Peyer's patch (tissue), 4 donors: ENCODE measurements at regions not wholly inside any gene's neighbourhood (a gene's known extent, or its start where the extent isn't known, plus 50 kb on each side); places are given as distances from the start of the nearest gene placed in this dataset.

Experiments
- CTCF ChIP-seq, 6 experiments: fragments of 450-650 bp in 4 of 6; fragments of 200-600 bp in 2 of 6; sonication (generic) in 1 of 6; IDR thresholded peaks; one replicate each; pipeline ENCODE4 v1.5.1; 2017 to 2019; ENCODE audit warnings: antibody characterized with exemption in 6 of 6, mild to moderate bottlenecking in 3 of 6, moderate library complexity in 1 of 6
- POLR2A ChIP-seq, 2 donors: fragments of 450-650 bp; IDR thresholded peaks; one replicate each; pipeline ENCODE4 v1.5.1; 2017; ENCODE audit warnings: antibody characterized with exemption in 2 of 2, mild to moderate bottlenecking in 2 of 2, moderate library complexity in 2 of 2

- TF ChIP-seq CTCF (IDR thresholded peaks at IDR 0.05) (no peak), POLR2A (IDR thresholded peaks at IDR 0.05) (no peak)
These were observed 68.7 kb upstream of the MYOCD start for GRCh38 chr17:12596961-12597360.
